GM12878 (cell line): ENCODE measurements at regions not wholly inside any gene's neighbourhood (a gene's known extent, or its start where the extent isn't known, plus 50 kb on each side); places are given as distances from the start of the nearest gene placed in this dataset.

Experiments
- ATAC-seq: fragments of 200-7000 bp; cut with Tn5 transposase; 3 replicates; pipeline ENCODE4 v1.9.1; 2020; ENCODE audit warnings: mild to moderate bottlenecking, moderate library complexity
- BruUV-seq: library from RNA; stranded (reverse); fragments of 400-500 nt; replicated peaks from 2 replicates; lab custom pipeline; 2021; lab: Mats Ljungman, UMichigan
- CTCF ChIA-PET: fragments of 300-600 bp; sonication (Branson Sonifier 250); formaldehyde crosslinking; extraction: SDS; loops from one replicate; lab custom pipeline; 2021; ENCODE audit warnings: inconsistent platforms; lab: Yijun Ruan, JAX
- POLR2A ChIA-PET: fragments of 350-600 bp; formaldehyde crosslinking; extraction: SDS; loops from one replicate; lab custom pipeline; 2021; ENCODE audit warnings: inconsistent platforms; lab: Charles Lee
- RAD21 ChIA-PET: fragments of 300-600 bp; sonication (Branson Sonifier 250); formaldehyde crosslinking; loops from one replicate; lab custom pipeline; 2023; ENCODE audit warnings: antibody characterized with exemption; ENCODE audit not compliant: unreplicated experiment; lab: Charles Lee
- SMC1A ChIA-PET: fragments of 300-600 bp; sonication (Branson Sonifier 250); formaldehyde crosslinking; loops from one replicate; lab custom pipeline; 2023; ENCODE audit not compliant: unreplicated experiment, uncharacterized antibody; lab: Charles Lee
- DNase-seq: peaks from one replicate; pipeline ENCODE4 v3.0.0-alpha.2; 2011; ENCODE audit warnings: low read depth, low spot score
- FAIRE-seq: peaks from 3 replicates; lab custom pipeline; 2011; peaks lifted over from hg19 to GRCh38; lab: Jason Lieb, UNC
- H2AFZ ChIP-seq: 2 replicates; pipeline ENCODE4 v1.6.0; 2011; ENCODE audit warnings: low read depth, low read length, control low read depth; ENCODE audit not compliant: control insufficient read depth
- H3K27ac ChIP-seq: 2 replicates; pipeline ENCODE4 v1.5.1; 2011; ENCODE audit warnings: control low read depth; ENCODE audit not compliant: control insufficient read depth, insufficient read depth
- H3K27me3 ChIP-seq, 2 experiments: replicated peaks in 1 of 2; 2 replicates each; pipeline versions ENCODE4 v1.6.0 to v1.6.1; 2011; ENCODE audit warnings: low read length in 1 of 2; ENCODE audit not compliant: control insufficient read depth in 2 of 2, insufficient read depth in 2 of 2
- H3K36me3 ChIP-seq, 2 experiments: 2 replicates each; pipeline ENCODE4 v1.5.1; 2011; ENCODE audit warnings: low read length in 1 of 2; ENCODE audit not compliant: control insufficient read depth in 2 of 2, insufficient read depth in 2 of 2
- H3K4me1 ChIP-seq: 2 replicates; pipeline ENCODE4 v1.6.1; 2011; ENCODE audit warnings: mild to moderate bottlenecking, low read length, moderate library complexity, mixed read lengths; ENCODE audit not compliant: control insufficient read depth, insufficient read depth
- H3K4me2 ChIP-seq: 2 replicates; pipeline ENCODE4 v1.6.0; 2011; ENCODE audit warnings: control low read depth; ENCODE audit not compliant: control insufficient read depth, insufficient read depth
- H3K4me3 ChIP-seq: fragments of 200-600 bp; sonication (generic); 2 replicates; pipeline ENCODE4 v1.5.1; 2016
- H3K79me2 ChIP-seq: 2 replicates; pipeline ENCODE4 v1.6.0; 2011; ENCODE audit warnings: low read length; ENCODE audit not compliant: control insufficient read depth, insufficient read depth
- H3K9ac ChIP-seq: 2 replicates; pipeline ENCODE4 v1.8.0; 2011; ENCODE audit warnings: low read length, control low read depth, mixed read lengths; ENCODE audit not compliant: control insufficient read depth, insufficient read depth
- H3K9me3 ChIP-seq: replicated peaks from 3 replicates; pipeline ENCODE4 v1.5.1; 2011; ENCODE audit warnings: mild to moderate bottlenecking, low read length; ENCODE audit not compliant: control insufficient read depth, insufficient read depth
- H4K20me1 ChIP-seq: 2 replicates; pipeline ENCODE4 v1.6.0; 2011; ENCODE audit not compliant: control insufficient read depth, insufficient read depth
- BACH1 ChIP-seq: fragments of 450-650 bp; IDR thresholded peaks from 2 replicates; pipeline ENCODE4 v1.6.1; 2017; ENCODE audit warnings: mild to moderate bottlenecking, borderline replicate concordance
- BMI1 ChIP-seq: fragments of 450-650 bp; IDR thresholded peaks from 2 replicates; pipeline ENCODE4 v1.6.1; 2016; ENCODE audit warnings: mild to moderate bottlenecking, moderate library complexity, borderline replicate concordance
- IRF3 ChIP-seq: fragments of 450-650 bp; IDR thresholded peaks from 2 replicates; pipeline ENCODE4 v1.6.1; 2014; ENCODE audit warnings: mild to moderate bottlenecking
- MTA3 ChIP-seq: IDR thresholded peaks from 2 replicates; pipeline ENCODE4 v1.6.1; 2012; ENCODE audit warnings: low read length, inconsistent platforms, borderline replicate concordance
- NBN ChIP-seq: fragments of 450-650 bp; IDR thresholded peaks from 2 replicates; pipeline ENCODE4 v1.6.1; 2016
- RAD21 ChIP-seq: IDR thresholded peaks from 2 replicates; pipeline ENCODE4 v1.6.1; 2011; ENCODE audit warnings: mild to moderate bottlenecking, low read depth, low read length, moderate library complexity; ENCODE audit not compliant: insufficient read depth
- SKIL ChIP-seq: fragments of 450-650 bp; IDR thresholded peaks from 2 replicates; pipeline ENCODE4 v1.6.1; 2017; ENCODE audit warnings: mild to moderate bottlenecking, low read depth, inconsistent platforms; ENCODE audit not compliant: poor library complexity, severe bottlenecking
- ZNF622 ChIP-seq: fragments of 450-650 bp; IDR thresholded peaks from 2 replicates; pipeline ENCODE4 v1.6.1; 2017; ENCODE audit warnings: mild to moderate bottlenecking, inconsistent platforms
- WGBS: methylation state at CpG from one replicate; pipeline ENCODE4 v1.1.6; 2016; ENCODE audit warnings: low lambda C conversion rate; ENCODE audit not compliant: insufficient replicate concordance, insufficient coverage; ENCODE audit errors: missing lambda C conversion rate; 5-methylcytosine and 5-hydroxymethylcytosine counted together
- in situ Hi-C: fragments of 300-500 bp; cut with MboI; formaldehyde crosslinking; loops from 9 replicates; pipeline ENCODE4 v1.14.3; 2018; ENCODE audit warnings: mixed read lengths
- intact Hi-C: fragments of 100-400 bp; cut with micrococcal nuclease; formaldehyde crosslinking; loops from one replicate; pipeline ENCODE4 v1.14.2; 2022; ENCODE audit not compliant: unreplicated experiment

GRCh38 chr1:60880202-60880601 is 202.2 kb upstream of the NFIA start:
- Histone ChIP-seq H3K27me3 (no peaks in the 10 kb centered on the region), H3K4me3 (no peak overlapping the region), H3K9me3 (no peaks in the 10 kb centered on the region), H3K27ac (no peak overlapping the region), H3K36me3 (no peaks in the 10 kb centered on the region), H3K4me1 (no peaks in the 10 kb centered on the region), H3K9ac (no peak overlapping the region), H3K4me2 (no peak overlapping the region), H2AFZ (no peak overlapping the region), H4K20me1 (no peaks in the 10 kb centered on the region), H3K79me2 (no peaks in the 10 kb centered on the region)
- RAD21 ChIA-PET: no interaction called here
- SMC1A ChIA-PET: no interaction called here
- FAIRE-seq (no peak), DNase-seq (no peak), ATAC-seq (no peak)
- BruUV-seq: no TSS peak
- intact Hi-C loops (no loop called here), in situ Hi-C loops (no loop called here)
- CTCF ChIA-PET: no interaction called here
- TF ChIP-seq ZNF622 (no peak), SKIL (no peak), IRF3 (no peak), RAD21 (no peak), BMI1 (no peak), BACH1 (no peak), MTA3 (no peak), NBN (no peak)
- POLR2A ChIA-PET: no interaction called here
- WGBS: 30% methylated on average over 2 of the region's 2 CpGs
